GM18502 (cell line): ENCODE measurements at regions not wholly inside any gene's neighbourhood (a gene's known extent, or its start where the extent isn't known, plus 50 kb on each side); places are given as distances from the start of the nearest gene placed in this dataset.

Experiments used
- ATAC-seq: cut with Tn5 transposase; IDR thresholded peaks from one replicate; pipeline ENCODE4 v1.9.1; 2021; ENCODE audit warnings: mild to moderate bottlenecking; ENCODE audit not compliant: unreplicated experiment, poor library complexity

DNA sequence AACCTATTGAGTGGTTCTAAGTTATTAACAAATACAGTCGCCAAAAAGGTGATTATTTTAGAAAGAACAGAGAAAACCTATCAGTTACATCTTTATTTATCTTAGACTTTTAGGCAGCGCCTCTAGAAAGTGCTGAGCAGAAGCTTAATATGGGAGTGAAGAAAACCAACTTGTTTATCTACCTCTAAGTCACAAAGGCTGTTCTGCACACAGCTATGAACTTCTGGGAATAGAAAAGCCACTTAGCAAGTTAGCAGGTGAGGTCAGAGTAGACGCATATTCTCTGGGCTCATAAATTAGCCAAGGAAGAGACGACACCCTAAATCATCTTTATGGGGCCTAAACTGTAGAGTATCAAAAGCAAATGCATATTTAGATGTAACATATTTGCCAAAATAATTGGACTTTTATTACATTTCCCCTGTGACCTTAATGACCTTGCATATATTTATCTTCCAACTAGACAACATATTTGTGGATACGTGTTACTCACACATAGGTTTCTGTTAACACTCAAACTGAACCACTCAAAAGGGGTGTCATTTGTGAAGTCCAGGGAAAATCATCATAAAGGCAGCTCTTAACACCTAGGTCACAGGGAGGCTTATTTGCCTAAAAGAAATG is 267.1 kb downstream of the ADGB start:
- ATAC-seq: no peak

DNA sequence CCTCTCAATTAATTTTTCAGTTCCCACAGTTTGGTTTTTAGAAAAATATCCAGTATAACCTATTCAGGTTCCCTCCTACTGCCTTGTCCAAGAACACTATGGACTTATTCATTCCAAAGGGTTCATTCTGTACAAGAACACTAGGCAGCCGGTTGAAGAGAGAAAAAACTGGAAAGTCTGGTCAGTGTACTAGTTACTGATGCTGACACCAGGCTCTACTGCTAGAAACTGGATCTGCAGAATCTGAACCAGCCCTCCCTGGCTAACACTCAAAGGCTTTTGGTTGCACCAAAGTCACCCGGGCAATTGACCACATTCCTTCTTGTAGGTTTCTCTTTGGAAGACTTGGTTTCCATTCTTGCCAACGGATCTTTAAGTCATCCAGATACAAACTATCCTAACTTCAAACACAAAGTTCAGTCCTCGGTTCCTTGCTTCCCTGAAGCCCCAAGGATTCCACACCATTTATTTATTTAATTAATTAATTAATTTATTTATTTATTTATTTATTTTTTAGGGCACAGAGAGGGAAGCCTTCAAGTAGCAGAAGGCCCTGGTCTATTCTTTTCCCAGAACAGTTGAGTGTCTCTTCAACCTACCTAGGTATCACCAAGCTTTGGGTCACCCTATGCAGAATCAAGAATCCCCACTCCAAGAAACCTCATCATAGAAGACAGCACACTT is 268.1 kb downstream of the ADGB start:
- ATAC-seq: no peak

- no peak for ATAC-seq
Measured at GRCh38 chr6:146868671-146869209, 270.0 kb downstream of the ADGB start.

GRCh38 chr6:146870760-146871159 is 272.0 kb downstream of the ADGB start:
- peak; percentile 74 for ATAC-seq

DNA sequence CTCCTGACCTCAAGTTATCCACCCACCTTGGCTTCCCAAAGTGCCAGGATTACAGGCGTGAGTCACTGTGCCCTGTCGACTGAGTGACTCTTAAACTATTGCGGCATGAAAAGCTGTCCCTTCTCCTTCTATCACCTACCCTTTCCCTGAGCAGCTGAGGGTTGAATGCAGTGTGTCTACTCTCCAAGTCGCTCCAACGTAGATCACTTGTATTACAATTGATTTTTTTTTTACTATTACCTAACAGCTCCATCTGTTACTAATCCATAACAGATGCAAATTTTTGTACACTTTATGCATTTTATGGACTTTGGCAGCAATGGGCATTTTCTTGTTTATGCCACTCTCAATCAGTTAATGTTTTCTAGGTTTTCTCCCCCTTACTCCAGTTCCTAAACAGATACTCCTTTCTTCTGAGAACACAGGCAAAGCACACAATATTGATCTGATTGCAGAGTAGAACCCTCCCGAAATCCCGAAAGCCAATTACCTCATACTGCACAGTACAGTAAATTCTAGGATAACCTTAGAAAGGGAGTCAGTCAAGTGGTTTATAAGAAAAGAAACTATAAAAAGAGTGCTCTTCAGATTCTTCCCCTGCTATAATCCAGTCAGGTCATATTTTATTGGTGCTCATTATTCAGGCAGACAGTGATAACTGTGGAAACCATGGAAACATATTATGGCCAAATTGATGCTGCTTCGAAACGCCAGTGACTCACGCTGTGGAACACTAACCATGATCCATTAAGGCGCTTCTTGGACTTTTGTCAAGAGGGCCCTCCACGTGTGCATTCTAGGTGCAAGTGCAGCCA is 273.0 kb downstream of the ADGB start:
- no peak for ATAC-seq

GRCh38 chr6:146872426-146872785 is 273.6 kb downstream of the ADGB start:
- ATAC-seq: no peak

DNA sequence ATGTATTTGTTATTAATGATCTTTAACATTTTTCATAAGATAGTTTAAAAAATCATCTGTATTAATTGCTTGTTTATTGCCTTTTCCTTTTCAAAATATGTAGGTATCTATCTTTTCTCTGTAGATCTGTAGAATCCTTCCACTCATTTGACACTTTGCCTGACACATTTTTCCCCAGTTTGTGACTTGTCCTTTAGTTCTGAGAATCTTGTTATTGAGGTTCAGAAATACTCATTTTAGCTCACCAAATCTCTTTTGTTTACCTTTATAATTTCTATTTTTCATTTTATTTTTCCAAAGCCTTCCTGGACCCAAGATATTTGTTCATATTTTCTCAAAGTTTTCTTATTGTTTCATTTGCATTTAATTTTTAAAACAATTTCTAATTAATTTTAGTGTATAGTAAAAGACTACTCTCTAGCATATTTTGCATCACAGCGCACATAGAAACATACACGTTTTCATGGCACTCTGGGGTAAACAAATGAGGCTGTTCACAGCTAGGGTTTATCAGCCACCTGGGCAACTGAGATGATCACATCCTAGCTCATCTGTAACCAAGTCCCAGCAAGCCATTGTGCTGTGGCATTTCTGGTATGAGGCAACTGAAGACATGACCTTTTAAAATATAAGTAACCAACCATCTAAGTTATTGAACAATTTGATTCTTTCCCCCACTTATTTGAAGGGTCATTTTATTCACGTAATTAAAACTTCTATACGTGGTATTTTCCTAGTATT is 275.7 kb downstream of the ADGB start:
- no peak for ATAC-seq

DNA sequence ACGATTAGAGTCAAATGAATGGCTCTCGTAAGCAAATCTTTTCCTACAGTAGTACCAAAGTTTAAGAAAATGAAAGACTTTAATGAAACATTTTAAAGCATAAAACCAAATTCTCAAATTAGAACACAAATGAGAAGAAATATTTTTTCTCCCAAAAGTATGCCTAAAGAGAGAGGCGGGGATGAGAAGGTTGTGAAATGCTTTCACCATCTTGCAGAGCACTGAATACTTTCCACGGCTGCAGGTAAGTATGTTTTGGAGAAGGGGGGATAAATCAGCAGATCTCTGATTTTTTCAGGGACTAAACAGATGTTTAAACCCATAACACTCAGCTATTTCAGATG is 277.1 kb downstream of the ADGB start:
- no peak for ATAC-seq

DNA sequence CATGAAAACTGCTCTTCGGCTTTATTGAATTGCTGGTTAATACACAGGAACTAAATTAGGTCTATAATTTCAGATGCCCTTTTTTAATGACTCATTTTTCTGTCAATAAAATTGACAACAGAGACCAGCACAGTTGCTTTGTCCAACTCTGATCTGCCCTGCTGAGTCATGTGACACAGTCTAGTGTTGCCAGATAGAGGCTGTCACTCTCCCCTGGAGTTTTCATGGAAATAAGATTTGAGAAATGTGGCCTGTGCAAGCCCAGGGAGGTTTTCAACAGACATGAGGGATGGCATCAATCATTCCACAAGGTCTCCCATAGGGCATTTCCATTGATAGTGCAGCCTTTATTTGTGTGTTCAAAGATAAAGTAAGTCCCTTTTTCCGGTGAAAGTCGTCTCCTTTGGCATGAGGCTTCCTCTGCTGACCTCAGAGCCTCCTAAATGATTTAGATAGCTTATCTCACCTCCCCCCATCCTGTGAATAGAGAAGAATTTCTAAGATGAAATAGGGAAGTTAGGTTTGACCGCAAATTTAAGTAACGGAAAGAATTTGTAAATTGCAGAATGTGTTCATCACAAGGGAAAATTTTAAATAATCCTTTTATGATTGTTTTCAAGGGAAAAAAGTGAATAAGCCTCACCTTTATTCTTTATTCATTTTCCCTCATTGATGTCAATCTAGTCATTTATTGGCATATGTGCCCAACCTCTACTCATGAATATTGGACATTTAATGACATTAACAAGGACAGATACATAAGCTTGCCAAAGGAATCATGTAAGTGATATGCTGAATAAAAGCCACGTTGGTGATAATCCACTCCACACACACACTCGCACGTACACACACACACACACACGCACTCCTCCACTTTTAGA is 277.7 kb downstream of the ADGB start:
- no peak for ATAC-seq

DNA sequence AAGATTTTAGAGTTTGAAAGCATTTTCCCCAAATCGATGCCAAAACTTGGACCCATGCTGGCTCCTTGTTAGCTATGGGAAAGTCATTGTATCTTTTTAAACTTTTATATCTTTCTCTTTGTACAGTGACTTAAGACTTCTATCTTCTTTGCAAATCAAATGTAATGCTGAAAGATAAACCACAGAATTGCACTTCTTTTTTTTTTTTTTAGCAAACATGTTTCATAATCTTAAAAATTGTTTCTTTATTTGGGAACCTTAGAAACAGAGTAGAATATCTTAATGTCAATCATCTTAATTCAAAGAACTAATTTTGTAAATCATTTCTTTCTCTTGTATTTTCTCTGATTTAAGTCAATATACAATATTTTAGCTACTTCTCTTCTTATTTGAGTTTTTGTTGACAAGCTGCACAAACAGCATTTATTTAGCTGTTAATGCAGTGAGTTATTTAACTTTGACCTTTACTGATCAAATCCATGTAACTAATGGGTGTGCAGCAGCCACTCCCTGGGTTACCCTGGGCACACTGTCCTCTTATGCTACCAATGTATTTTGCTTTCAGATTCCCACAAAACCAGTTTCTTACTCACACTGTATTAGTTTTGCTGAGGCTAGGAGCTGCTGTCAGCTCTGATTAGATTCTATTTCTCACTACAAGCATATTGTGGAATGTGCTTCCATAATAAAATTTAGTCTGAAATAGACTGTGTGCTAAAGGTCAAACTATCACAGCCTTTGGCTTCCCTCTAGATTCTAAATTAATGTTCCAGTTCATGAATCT is 279.6 kb downstream of the ADGB start:
- no peak for ATAC-seq

DNA sequence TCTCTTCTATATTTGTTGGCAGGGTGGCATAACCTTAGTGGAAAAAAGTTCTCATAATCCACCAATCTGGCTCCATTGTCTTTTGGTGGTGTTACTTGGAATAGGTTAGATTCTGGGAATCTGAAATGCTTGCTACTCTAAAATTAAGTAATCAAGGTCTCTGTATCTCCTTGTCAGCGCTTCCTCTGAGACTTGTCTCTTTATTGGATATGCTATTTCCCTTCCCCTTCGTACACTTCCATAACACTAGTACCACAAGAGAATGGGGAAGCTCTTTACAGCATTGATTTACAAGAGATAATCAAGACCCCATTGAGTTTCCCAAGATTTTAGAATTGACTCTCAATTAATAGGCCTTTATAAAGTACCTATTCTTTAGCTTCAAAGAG is 280.2 kb downstream of the ADGB start:
- no peak for ATAC-seq

DNA sequence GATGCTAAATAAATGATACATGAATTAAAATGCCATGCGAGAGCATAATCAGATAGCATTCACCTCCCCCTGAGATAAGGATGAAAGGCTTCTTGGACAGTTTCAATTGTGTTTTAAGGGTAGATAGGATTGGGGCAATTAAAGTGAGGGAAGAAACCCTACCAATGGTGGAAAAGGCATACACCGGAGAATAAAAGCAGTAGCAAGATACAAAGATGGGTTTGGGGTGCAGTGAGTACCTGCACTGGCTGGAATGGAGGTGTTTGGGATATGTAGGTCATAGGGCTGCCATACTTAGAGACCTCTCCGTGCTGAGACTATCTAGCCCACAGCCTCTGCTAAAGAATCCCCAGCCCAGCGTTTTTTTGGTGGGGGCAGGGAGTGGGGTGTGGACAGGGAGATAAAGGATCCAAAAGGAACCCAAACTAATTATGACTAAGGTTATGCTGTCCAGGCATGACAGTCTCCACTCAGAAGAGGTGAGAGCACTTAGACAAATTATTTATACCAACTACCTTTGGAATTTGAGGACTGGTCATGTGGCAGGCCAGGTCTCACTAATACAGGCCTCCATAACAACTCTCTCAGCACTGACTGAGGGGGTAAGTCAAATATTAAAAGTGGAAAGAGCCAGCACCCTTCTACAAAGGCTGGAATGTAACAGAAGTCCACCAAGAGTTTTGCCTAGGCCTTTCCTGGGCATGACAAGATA is 280.8 kb downstream of the ADGB start:
- ATAC-seq: no peak

- ATAC-seq: no peak
Measured at GRCh38 chr6:146881228-146882181, 282.7 kb downstream of the ADGB start.

GRCh38 chr6:146883640-146884531 is 285.1 kb downstream of the ADGB start:
- no peak for ATAC-seq

GRCh38 chr6:146884728-146885127 is 286.0 kb downstream of the ADGB start:
- no peak for ATAC-seq

DNA sequence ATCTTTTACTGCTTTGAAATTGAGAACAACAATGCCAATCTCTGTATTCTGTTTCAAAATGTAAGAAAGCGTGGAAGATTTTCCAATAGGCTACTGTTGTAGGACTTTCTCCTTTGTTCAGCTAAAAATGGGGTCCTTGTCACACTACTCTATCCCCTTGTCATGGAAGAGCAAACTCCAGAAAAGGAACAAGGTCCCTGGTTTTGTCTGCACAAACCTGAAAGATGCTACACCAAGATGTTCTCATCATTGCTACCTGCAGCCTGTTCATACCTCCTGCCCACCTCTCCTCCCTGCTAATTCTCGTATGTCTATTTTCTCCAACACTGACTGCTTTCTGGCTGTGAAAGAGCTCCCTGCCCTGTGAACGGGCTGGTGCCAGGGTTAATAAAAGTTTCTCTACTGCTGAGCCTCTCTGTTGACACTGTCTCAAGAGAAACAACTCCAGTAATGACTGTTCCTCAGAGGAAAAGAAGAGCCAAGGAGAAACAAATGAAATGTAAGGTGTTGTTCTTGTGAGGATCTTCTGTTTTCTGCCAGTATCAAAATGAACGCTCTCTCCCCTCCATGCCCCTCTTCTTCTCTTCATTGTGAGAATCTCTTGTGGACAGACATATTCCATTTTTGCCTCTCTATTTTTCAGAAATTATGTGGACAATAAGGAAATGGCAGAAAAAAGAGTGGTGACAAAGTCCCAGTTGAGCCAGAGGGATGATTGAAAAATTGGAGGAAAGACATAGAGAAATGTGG is 287.1 kb downstream of the ADGB start:
- ATAC-seq: no peak
